ENCODE measurements at regions not wholly inside any gene's neighbourhood (a gene's known extent, or its start where the extent isn't known, plus 50 kb on each side); places are given as distances from the start of the nearest gene placed in this dataset.

DNA sequence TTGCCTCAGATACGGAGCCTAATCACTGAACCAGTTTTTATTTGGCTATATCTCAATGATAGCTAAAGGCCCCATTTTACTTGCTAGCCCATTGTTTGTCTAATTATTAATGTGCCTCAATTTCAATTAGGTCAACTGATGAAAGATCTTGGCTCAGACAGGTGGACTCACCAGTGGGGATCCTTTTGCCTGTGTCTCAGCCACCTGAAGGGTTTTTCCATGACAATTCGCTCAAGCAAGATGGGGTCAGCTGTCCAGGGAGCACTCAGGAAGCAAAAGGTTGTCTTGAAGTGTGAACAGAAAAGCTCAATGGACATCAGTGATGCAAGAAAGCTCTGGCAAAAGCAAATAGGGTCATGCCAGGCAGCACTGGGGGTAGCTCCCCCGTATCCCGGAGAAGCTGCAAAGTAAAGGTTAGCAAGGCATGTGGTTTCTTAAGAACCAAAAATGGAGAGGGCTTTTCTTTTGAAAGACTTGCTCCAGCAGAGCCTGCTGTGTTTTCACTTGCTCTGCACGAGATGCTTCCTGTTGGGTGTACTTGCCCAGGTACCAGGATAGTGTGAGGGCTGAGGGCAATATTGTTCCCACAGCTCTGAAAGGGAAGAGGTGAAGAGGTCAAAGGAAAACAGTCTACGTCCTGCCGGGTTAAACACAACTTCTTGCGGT lies 541.2 kb upstream of the CDH5 start:
- Histone ChIP-seq H2BK20ac (ENCODE audit: low read depth, low read length) (no peak overlapping the region), H2BK15ac (ENCODE audit: low read depth, low read length) (no peak overlapping the region), H3K9me3 (ENCODE audit: control insufficient read depth, insufficient read depth, low read length) (peaks cover 3% of the 10 kb centered on the region), H3K79me1 (ENCODE audit: low read depth in 1 of 2, low read length in 2 of 2) (no peaks in the 10 kb centered on the region), H2BK5ac (ENCODE audit: low read depth, low read length, poor library complexity, severe bottlenecking) (no peak overlapping the region), H3K4me1 (ENCODE audit: control insufficient read depth, insufficient read depth, low read length) (no peaks in the 10 kb centered on the region), H3K14ac (replicated peaks; ENCODE audit: low read depth, low read length) (no peak overlapping the region), H3K27ac (ENCODE audit: insufficient read depth, low read length) (no peak overlapping the region), H4K8ac (ENCODE audit: low read depth in 2 of 2, low read length in 2 of 2) (no peak overlapping the region), H2AFZ (replicated peaks; ENCODE audit: low read length, poor library complexity) (no peak overlapping the region), H3K9me1 (ENCODE audit: insufficient read depth, low read length) (no peaks in the 10 kb centered on the region), H2AK5ac (ENCODE audit: low read depth, low read length) (no peak overlapping the region), H4K20me1 (ENCODE audit: insufficient read depth, low read length) (no peaks in the 10 kb centered on the region), H2BK120ac (ENCODE audit: low read depth, low read length) (no peak overlapping the region), H2AK9ac (replicated peaks; ENCODE audit: low read depth, low read length, poor library complexity) (no peak overlapping the region), H3K23ac (ENCODE audit: low read depth, low read length) (no peak overlapping the region), H3K36me3 (ENCODE audit: control insufficient read depth, insufficient read depth, low read length) (no peaks in the 10 kb centered on the region), H3K4ac (ENCODE audit: low read depth, low read length) (no peak overlapping the region), H3K4me2 (ENCODE audit: low read depth, low read length) (no peak overlapping the region), H3K27me3 (ENCODE audit: control insufficient read depth, insufficient read depth, low read length) (peaks cover 26% of the 10 kb centered on the region), H3K4me3 (ENCODE audit: insufficient read depth, low read depth, low read length) (no peak overlapping the region), H4K5ac (ENCODE audit: low read depth, low read length) (no peak overlapping the region), H3K18ac (ENCODE audit: low read depth, low read length) (no peak overlapping the region), H3K56ac (ENCODE audit: extremely low read depth, insufficient read depth, low read length) (no peak overlapping the region), H3K9ac (ENCODE audit: low read depth, low read length) (no peak overlapping the region), H4K91ac (ENCODE audit: insufficient read depth, low read depth, low read length) (no peak overlapping the region)
- TF ChIP-seq, protein P1, sequence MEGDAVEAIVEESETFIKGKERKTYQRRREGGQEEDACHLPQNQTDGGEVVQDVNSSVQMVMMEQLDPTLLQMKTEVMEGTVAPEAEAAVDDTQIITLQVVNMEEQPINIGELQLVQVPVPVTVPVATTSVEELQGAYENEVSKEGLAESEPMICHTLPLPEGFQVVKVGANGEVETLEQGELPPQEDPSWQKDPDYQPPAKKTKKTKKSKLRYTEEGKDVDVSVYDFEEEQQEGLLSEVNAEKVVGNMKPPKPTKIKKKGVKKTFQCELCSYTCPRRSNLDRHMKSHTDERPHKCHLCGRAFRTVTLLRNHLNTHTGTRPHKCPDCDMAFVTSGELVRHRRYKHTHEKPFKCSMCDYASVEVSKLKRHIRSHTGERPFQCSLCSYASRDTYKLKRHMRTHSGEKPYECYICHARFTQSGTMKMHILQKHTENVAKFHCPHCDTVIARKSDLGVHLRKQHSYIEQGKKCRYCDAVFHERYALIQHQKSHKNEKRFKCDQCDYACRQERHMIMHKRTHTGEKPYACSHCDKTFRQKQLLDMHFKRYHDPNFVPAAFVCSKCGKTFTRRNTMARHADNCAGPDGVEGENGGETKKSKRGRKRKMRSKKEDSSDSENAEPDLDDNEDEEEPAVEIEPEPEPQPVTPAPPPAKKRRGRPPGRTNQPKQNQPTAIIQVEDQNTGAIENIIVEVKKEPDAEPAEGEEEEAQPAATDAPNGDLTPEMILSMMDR (conservative IDR thresholded peaks at IDR 0.05; ENCODE audit: low read depth, low read length): no peak
- TF ChIP-seq MXI1 (IDR thresholded peaks at IDR 0.05; ENCODE audit: borderline replicate concordance, low read depth, low read length): no peak
- dilution Hi-C loops (cut with HindIII; ENCODE audit: low sequenced_read_pairs, unreplicated experiment): no loop called here
- intact Hi-C loops (cut with micrococcal nuclease): no loop called here
- in situ Hi-C loops (cut with MboI; ENCODE audit: low sequenced_read_pairs): no loop called here
- ATAC-seq (ENCODE audit: low read depth) (no peak), DNase-seq (no peak)
- POLR2A ChIA-PET (ENCODE audit: unreplicated experiment): no interaction called here
- CTCF ChIA-PET: no interaction called here
- WGBS, 2 experiments (ENCODE audit: extremely low coverage in 2 of 2, insufficient read length in 1 of 2): 71% methylated on average over 4 of the region's 8 CpGs; no CpG with 5 or more reads in 1 of the 2 experiments
- BruUV-seq (replicated peaks): no TSS peak
